ENCODE measurements at regions not wholly inside any gene's neighbourhood (a gene's known extent, or its start where the extent isn't known, plus 50 kb on each side); places are given as distances from the start of the nearest gene placed in this dataset.

GRCh38 chr1:29502911-29503840 lies 266.9 kb downstream of the PTPRU start:
- DNase-seq = no peak

- DNase-seq = no peak
Measured at GRCh38 chr1:29502225-29502910, 266.0 kb downstream of the PTPRU start.

- no peak for DNase-seq
Measured at GRCh38 chr1:29501227-29501976, 265.1 kb downstream of the PTPRU start.

- no peak for DNase-seq
Measured at GRCh38 chr1:29500651-29501050, 264.3 kb downstream of the PTPRU start.

GRCh38 chr1:29500041-29500440 lies 263.7 kb downstream of the PTPRU start:
- no peak for DNase-seq

DNA sequence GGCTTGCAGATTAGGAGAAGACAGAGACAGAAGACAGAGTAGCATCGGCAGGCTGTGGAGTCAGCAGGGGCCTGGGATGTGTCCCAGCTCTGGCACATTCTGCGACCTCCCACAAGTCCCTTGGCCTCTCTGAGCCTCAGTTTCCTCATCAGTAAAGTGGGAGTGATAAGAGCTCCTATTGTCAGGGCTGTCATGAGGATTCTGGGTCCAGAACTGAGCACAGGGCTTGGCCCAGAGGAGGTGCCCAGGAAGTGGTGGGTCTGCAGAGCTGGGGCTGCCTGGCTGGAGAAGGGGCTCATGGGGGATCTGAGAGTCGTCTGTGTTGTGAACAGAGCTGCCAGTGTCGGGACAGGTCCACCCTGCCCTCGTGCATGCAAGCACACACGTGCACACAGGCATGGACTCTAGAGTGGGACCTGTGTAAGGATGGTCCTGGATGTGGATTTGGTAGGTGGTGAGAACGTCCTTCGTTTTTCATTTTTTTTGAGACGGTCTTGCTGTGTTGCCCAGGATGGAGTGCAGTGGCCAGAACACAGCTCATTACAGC lies 262.9 kb downstream of the PTPRU start:
- no peak for DNase-seq

DNA sequence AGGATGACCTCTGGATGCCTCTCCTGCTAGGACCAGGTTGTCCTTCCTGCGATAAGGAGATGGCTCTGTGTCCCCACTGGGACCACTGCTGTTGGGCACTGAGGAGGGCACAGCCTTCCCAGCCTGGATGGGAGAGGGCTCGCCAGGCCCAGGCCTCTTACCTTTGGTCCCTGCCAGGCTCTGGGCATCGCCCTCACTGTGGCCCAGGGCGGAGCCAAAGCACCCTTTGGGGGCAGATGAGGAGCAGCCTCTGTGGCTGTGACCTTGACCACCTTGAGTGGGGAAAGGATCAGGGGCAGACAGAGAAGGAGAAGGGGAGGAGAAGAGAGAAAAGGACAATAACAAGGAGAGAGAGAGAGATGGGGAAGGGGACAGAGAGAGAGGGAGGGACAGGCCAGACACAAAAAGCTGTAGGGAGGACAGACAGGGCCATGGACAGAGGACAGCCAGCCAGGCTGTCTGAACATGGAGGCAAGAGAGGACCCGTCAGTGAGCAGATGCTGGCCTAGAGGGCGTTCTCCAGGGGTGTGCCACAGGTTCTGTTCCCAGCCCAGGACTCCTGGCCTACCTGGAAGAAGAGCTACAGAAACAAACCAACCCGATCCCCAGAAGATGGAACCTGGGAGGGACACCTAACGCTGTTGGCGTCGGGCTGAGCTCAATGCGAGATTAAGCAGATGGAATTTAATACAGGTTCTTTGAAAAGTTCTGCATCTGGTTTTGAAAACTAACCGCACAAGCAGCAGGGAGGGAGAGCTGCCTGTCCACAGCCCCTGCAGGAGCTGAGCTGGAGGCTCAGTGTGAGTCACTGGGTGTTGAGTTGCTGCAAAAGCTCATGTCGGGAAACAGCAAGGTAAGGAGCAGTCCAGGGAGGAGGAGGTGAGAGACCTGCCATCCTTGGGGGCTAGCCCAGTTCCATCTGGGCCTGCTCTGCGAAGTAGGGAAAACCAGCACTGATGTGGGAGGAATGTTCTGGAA lies 262.1 kb downstream of the PTPRU start:
- DNase-seq = no peak

DNA sequence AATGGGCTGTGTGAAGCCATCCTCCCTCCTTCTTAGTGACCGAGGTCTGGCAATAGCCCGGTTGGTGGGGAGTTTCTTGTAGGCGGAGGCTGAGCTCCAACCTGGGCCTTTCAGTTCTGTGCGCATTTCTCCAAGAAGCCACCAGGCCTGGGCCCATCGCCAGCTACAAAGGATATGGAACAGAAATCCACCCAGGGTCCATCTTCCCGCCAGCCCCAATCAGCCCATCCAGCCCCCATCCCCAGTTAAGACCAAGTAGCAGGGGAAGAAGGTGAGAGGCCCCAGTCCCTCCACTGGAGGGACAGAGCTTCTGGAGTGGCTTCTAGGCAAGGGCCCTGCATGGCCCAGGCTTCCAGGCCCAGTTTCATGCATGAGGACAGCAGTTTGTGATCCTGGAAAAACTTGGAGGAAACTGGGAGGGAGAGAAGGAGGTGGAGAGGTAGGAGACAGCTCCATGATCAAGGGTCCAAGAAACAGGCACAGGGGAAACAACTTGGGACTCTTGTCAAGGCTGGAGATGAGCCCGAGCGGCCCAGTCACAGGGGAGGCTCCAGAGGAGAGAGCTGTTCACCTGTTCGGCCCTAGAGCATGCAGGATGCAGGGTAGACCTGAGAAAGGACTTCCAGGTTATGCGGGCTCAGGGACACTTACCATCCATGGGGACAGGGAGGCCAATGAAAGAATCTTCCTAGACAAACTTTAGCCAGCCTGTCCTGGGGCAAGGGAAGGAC lies 261.2 kb downstream of the PTPRU start:
- no peak for DNase-seq

DNA sequence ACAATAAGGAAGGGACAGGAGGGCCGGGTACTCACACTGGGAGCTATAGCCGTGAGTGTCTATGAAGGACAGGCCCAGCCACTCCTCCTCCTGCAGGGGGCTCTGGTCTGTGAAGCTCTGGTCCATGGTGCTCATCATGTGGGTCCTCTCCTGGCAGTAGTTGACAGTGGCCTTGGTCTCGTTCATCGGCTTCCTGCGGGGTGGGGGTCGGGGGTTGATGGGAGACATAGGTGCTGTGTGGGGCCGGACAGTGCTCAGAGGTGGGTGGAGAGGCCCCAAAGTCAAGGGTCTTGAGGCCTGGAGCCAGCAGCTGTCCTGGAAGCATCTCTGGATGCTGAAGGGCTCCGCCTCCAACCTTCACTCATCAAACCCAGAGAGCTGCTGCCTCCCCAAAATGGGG lies 260.4 kb downstream of the PTPRU start:
- DNase-seq = no peak

GRCh38 chr1:29490204-29490934 lies 254.0 kb downstream of the PTPRU start:
- no peak for DNase-seq

DNA sequence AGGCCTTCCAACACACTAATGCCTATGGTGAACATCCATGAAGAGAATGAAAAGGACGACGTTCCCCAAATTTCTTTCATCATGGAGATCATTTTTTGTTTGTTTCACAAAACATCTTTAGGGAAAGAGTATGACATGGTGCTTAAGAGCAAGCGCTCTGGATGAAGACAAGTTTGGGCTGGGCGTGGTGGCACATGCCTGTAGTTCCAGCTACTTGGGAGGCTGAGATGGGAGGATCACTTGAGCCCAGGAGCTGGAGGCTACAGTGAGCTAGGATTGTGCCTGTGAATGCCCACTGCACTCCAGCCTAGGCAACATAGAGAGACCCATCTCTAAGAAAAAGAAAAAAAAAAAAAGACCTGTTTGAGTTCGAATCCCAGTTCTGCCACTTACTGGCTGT lies 253.1 kb downstream of the PTPRU start:
- DNase-seq = no peak

DNA sequence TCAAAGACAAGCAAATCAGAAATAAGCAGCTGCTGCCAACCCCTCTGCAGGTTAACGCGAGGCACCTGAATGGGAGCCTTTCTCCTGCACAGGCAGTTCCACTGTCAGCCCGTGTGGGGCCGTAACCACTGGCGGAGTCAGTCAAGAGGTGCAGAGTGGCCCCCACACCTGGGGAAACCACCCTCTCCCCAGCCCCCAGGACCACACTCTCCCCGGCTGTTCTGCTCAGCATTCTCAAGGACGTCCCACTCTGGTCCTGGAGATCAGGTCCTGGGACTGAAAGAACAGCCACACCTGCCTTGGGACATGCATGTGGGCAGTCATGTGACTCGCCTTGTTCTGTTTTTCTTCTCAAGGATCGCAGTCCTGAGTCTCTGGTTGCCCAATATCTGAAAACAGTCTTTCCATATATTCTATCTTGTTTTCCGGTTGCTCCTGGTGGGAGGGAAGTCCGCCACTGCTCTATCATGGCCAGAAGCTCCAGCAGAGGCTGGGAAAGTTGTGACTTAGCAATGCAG lies 252.5 kb downstream of the PTPRU start:
- no peak for DNase-seq

DNA sequence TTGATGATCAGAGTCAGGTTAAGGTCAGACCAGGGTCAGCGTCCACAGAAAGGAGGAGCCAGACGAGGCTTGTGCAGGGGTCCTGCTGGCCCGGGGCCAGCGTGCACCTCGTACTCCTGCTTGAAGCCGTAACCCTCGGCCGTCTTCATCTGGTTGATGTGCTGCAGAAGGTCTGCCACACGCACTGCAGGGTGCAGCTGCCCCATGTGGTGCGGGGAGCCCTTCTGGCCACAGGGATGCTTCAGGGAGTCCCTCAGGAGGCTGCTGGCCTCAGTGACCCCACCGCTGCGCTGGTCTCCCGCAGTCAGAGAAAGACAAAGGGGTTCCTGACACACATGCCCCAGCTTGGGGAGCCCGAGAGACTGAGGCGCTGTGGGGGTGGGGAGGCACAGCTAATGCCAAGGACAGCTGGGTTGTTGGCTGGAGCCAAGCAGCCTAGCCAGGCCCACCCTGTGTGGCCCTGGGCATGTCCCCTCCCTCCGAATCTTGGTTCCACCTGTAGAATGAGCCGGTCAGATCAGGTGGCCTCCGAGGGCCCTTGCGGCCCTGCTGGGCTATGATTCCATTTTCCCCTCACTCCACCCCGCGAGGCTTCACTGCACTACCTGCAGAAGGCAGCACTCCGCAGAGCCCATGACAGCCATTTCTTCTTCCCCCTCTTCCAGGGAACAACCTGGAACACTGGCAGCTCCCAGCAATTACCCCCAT lies 251.9 kb downstream of the PTPRU start:
- no peak for DNase-seq

DNA sequence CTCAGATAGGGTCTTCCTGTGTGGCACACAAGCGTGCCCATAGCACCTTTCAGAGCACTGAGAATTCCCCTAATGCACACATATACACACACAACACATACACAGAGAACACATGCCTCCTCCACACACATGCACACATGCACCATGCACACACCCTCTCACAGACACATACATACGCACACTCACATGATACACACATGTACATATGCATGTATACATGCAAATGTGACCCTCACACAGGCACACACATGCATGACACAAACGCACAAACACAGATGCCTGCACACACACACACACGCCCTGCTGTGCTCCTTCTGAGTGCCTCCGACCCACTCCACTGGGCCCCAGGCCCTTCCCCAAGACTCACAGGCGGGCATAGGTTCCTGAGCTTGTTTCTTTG lies 251.0 kb downstream of the PTPRU start:
- DNase-seq = no peak

- no peak for DNase-seq
Measured at GRCh38 chr1:29485096-29485925, 249.0 kb downstream of the PTPRU start.

GRCh38 chr1:29482991-29483390 lies 246.7 kb downstream of the PTPRU start:
- no peak for DNase-seq

DNA sequence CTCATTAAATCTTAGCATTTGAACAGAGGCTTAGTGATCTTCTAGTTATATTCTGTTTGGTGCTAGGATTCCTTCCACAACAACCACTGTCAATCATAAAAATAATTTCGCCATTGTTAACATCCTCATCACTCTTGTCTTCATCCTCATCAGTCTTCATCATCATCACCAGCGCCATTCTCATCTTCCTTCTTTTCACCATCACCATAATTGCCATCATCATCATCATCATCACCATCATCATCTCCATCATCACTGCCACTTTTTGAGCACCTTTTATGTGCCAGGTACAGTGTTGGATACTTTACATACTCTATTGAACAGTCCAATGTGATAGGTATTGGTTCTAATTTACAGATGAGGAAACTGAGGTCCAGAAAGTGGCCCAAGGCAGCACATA lies 245.7 kb downstream of the PTPRU start:
- no peak for DNase-seq

- DNase-seq = no peak
Measured at GRCh38 chr1:29481031-29481430, 244.7 kb downstream of the PTPRU start.

- no peak for DNase-seq
Measured at GRCh38 chr1:29478879-29479278, 242.6 kb downstream of the PTPRU start.
